Liver (tissue), 8 donors: ENCODE measurements at regions not wholly inside any gene's neighbourhood (a gene's known extent, or its start where the extent isn't known, plus 50 kb on each side); places are given as distances from the start of the nearest gene placed in this dataset.

Source experiments
- DNase-seq: peaks from one replicate; pipeline ENCODE4 v3.0.0-alpha.2; 2017; ENCODE audit warnings: low spot score
- H3K27ac ChIP-seq, 2 donors: one replicate each; pipeline ENCODE4 v1.7.0; 2013; ENCODE audit warnings: inconsistent platforms in 2 of 2, low read length in 2 of 2, control low read depth in 1 of 2, low read depth in 1 of 2, mild to moderate bottlenecking in 1 of 2
- H3K27me3 ChIP-seq, 4 donors: one replicate each; pipeline versions ENCODE4 v1.6.1 to v1.7.0; 2013; ENCODE audit warnings: low read length in 3 of 4, inconsistent platforms in 1 of 4, mild to moderate bottlenecking in 1 of 4, moderate library complexity in 1 of 4; ENCODE audit not compliant: control insufficient read depth in 4 of 4, insufficient read depth in 4 of 4
- H3K36me3 ChIP-seq, 4 donors: one replicate each; pipeline versions ENCODE4 v1.6.1 to v1.7.0; 2013; ENCODE audit warnings: low read length in 3 of 4, mild to moderate bottlenecking in 3 of 4, low read depth in 1 of 4, moderate library complexity in 1 of 4; ENCODE audit not compliant: control insufficient read depth in 4 of 4, insufficient read depth in 3 of 4
- H3K4me1 ChIP-seq, 4 donors: one replicate each; pipeline versions ENCODE4 v1.6.1 to v1.7.0; 2013; ENCODE audit warnings: low read length in 3 of 4, mild to moderate bottlenecking in 3 of 4, moderate library complexity in 1 of 4; ENCODE audit not compliant: control insufficient read depth in 4 of 4, insufficient read depth in 4 of 4
- H3K4me3 ChIP-seq, 3 donors: one replicate each; pipeline versions ENCODE4 v1.6.1 to v1.7.0; 2013; ENCODE audit warnings: low read length in 3 of 3, control low read depth in 1 of 3, low read depth in 1 of 3, mild to moderate bottlenecking in 1 of 3
- H3K9ac ChIP-seq, 2 donors: one replicate each; pipeline ENCODE4 v1.7.0; 2013; ENCODE audit warnings: low read length in 2 of 2, mild to moderate bottlenecking in 2 of 2, moderate library complexity in 2 of 2, control low read depth in 1 of 2, low read depth in 1 of 2
- H3K9me3 ChIP-seq, 4 donors: one replicate each; pipeline versions ENCODE4 v1.6.1 to v1.7.0; 2013; ENCODE audit warnings: low read length in 3 of 4; ENCODE audit not compliant: control insufficient read depth in 4 of 4
- EGR1 ChIP-seq, 2 donors: IDR thresholded peaks; 2 replicates each; pipeline ENCODE4 v1.6.1; 2016 to 2018; ENCODE audit warnings: antibody characterized with exemption in 2 of 2, low read depth in 2 of 2
- FOXA1 ChIP-seq: IDR thresholded peaks from 2 replicates; pipeline ENCODE4 v1.6.1; 2016; ENCODE audit warnings: antibody characterized with exemption
- FOXA2 ChIP-seq: IDR thresholded peaks from 2 replicates; pipeline ENCODE4 v1.6.1; 2016; ENCODE audit warnings: antibody characterized with exemption
- HNF4A ChIP-seq, 2 donors: conservative IDR thresholded peaks; 2 replicates each; pipeline ENCODE4 v1.6.1; 2016; ENCODE audit warnings: antibody characterized with exemption in 2 of 2, mild to moderate bottlenecking in 2 of 2
- HNF4G ChIP-seq: IDR thresholded peaks from 2 replicates; pipeline ENCODE4 v1.6.1; 2016; ENCODE audit warnings: antibody characterized with exemption
- JUND ChIP-seq, 2 donors: IDR thresholded peaks; 2 replicates each; pipeline ENCODE4 v1.6.1; 2016; ENCODE audit warnings: antibody characterized with exemption in 2 of 2
- NR2F2 ChIP-seq: IDR thresholded peaks from 2 replicates; pipeline ENCODE4 v1.6.1; 2016; ENCODE audit warnings: antibody characterized with exemption
- RAD21 ChIP-seq, 2 donors: IDR thresholded peaks; 2 replicates each; pipeline ENCODE4 v1.6.1; 2016; ENCODE audit warnings: antibody characterized with exemption in 2 of 2, mild to moderate bottlenecking in 2 of 2
- RXRA ChIP-seq, 2 donors: IDR thresholded peaks; 2 replicates each; pipeline ENCODE4 v1.6.1; 2017 to 2018; ENCODE audit warnings: antibody characterized with exemption in 2 of 2, mild to moderate bottlenecking in 1 of 2
- TAF1 ChIP-seq: conservative IDR thresholded peaks from 2 replicates; pipeline ENCODE4 v1.6.1; 2016; ENCODE audit warnings: antibody characterized with exemption, mild to moderate bottlenecking
- YY1 ChIP-seq: IDR thresholded peaks from 2 replicates; pipeline ENCODE4 v1.6.1; 2016; ENCODE audit warnings: antibody characterized with exemption, mild to moderate bottlenecking
- WGBS: extraction: QIAGEN DNeasy Blood & Tissue Kit; methylation state at CpG from one replicate; pipeline ENCODE4 v1.1.7; 2013; 5-methylcytosine and 5-hydroxymethylcytosine counted together
- TF ChIP-seq, protein P1 (sequence below): fragments of 150-350 bp; IDR thresholded peaks from 2 replicates; pipeline ENCODE4 v1.5.1; 2017; ENCODE audit warnings: improper control_type of control experiment, low read depth, low read length; ENCODE audit not compliant: missing input control
- TF ChIP-seq, protein P2 (sequence below): IDR thresholded peaks from 2 replicates; pipeline ENCODE4 v1.6.1; 2016; ENCODE audit warnings: antibody characterized with exemption, mild to moderate bottlenecking
- TF ChIP-seq, protein P3 (sequence below): IDR thresholded peaks from 2 replicates; pipeline ENCODE4 v1.6.1; 2016; ENCODE audit warnings: antibody characterized with exemption
- TF ChIP-seq, protein P4 (sequence below): IDR thresholded peaks from 2 replicates; pipeline ENCODE4 v1.6.1; 2016; ENCODE audit warnings: antibody characterized with exemption
- donor health status: healthy.
- donor health status: healthy.
- donor health status: healthy.
- donor health status: healthy.
- donor health status: healthy.

DNA sequence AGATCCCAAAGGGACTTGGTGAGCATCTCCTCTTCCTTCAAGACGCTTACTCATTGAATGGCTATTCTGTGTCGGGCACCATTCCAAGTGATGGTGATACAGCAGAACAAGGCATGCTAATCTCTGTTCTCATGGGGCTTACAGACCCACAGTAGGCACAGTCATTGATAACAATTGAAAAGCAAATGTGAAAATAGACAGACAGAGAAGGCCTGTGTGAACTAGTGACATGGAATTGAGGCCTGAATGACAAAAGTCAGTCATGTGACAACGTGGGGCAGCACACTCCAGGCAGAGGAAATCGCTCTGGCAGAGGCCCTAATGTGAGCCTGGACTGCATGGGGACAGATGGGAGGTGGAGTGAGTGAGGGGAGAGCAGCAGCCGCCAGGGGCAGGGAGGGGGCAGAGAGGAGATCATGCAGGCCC lies 70.7 kb upstream of the CPLX2 start (continued):
- TF ChIP-seq YY1 (no peak), FOXA2 (no peak)
- TF ChIP-seq, protein P1, sequence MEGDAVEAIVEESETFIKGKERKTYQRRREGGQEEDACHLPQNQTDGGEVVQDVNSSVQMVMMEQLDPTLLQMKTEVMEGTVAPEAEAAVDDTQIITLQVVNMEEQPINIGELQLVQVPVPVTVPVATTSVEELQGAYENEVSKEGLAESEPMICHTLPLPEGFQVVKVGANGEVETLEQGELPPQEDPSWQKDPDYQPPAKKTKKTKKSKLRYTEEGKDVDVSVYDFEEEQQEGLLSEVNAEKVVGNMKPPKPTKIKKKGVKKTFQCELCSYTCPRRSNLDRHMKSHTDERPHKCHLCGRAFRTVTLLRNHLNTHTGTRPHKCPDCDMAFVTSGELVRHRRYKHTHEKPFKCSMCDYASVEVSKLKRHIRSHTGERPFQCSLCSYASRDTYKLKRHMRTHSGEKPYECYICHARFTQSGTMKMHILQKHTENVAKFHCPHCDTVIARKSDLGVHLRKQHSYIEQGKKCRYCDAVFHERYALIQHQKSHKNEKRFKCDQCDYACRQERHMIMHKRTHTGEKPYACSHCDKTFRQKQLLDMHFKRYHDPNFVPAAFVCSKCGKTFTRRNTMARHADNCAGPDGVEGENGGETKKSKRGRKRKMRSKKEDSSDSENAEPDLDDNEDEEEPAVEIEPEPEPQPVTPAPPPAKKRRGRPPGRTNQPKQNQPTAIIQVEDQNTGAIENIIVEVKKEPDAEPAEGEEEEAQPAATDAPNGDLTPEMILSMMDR, result no peak

DNA sequence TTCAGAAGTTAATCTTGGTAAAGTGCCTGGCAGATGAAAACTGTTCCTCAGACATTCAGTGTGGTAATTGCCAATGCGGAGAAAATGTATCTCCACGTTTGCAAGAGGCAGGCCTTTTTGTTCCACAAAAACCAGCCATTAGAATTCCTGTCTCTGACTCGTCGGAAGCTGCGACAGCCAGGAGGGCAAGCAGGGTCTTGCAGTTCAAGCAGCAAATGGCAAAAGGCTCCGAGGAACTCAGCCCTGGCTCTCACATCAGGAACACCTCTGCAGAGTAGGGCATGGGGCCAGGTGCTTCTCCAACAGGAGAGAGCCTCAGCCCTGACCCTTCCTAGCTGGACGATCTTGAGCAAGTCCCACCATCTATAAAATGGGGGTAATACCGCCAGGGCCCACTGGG lies 69.0 kb upstream of the CPLX2 start:
- H3K27ac ChIP-seq, result no peak overlapping the region
- no peak for DNase-seq
- 57% methylated on average over 8 of the region's 8 CpGs for WGBS
- no peak overlapping the region for H3K9ac ChIP-seq
- H3K36me3 ChIP-seq, result no peaks in the 10 kb centered on the region
- H3K4me1 ChIP-seq, result peaks cover 0 to 5% (median 0%) of the 10 kb centered on the region in 4 donors
- H3K4me3 ChIP-seq, result no peak overlapping the region
- peaks cover 2 to 6% (median 3%) of the 10 kb centered on the region in 4 donors for H3K27me3 ChIP-seq
- no peaks in the 10 kb centered on the region for H3K9me3 ChIP-seq
- no peak for TF ChIP-seq HNF4G
- no peak for TF ChIP-seq EGR1 (IDR thresholded peaks at IDR 0.05; ENCODE audit: low read depth in 2 of 2)
- no peak for TF ChIP-seq RXRA (IDR thresholded peaks at IDR 0.05)
- TF ChIP-seq HNF4A (conservative IDR thresholded peaks at IDR 0.05), result no peak
- no peak for TF ChIP-seq FOXA2
- TF ChIP-seq, protein P2, sequence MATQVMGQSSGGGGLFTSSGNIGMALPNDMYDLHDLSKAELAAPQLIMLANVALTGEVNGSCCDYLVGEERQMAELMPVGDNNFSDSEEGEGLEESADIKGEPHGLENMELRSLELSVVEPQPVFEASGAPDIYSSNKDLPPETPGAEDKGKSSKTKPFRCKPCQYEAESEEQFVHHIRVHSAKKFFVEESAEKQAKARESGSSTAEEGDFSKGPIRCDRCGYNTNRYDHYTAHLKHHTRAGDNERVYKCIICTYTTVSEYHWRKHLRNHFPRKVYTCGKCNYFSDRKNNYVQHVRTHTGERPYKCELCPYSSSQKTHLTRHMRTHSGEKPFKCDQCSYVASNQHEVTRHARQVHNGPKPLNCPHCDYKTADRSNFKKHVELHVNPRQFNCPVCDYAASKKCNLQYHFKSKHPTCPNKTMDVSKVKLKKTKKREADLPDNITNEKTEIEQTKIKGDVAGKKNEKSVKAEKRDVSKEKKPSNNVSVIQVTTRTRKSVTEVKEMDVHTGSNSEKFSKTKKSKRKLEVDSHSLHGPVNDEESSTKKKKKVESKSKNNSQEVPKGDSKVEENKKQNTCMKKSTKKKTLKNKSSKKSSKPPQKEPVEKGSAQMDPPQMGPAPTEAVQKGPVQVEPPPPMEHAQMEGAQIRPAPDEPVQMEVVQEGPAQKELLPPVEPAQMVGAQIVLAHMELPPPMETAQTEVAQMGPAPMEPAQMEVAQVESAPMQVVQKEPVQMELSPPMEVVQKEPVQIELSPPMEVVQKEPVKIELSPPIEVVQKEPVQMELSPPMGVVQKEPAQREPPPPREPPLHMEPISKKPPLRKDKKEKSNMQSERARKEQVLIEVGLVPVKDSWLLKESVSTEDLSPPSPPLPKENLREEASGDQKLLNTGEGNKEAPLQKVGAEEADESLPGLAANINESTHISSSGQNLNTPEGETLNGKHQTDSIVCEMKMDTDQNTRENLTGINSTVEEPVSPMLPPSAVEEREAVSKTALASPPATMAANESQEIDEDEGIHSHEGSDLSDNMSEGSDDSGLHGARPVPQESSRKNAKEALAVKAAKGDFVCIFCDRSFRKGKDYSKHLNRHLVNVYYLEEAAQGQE, result no peak
- TF ChIP-seq JUND (IDR thresholded peaks at IDR 0.05), result no peak
- TF ChIP-seq NR2F2, result no peak
- no peak for TF ChIP-seq RAD21 (IDR thresholded peaks at IDR 0.05)
- TF ChIP-seq, protein P3, sequence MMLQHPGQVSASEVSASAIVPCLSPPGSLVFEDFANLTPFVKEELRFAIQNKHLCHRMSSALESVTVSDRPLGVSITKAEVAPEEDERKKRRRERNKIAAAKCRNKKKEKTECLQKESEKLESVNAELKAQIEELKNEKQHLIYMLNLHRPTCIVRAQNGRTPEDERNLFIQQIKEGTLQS, result no peak
- no peak for TF ChIP-seq FOXA1

DNA sequence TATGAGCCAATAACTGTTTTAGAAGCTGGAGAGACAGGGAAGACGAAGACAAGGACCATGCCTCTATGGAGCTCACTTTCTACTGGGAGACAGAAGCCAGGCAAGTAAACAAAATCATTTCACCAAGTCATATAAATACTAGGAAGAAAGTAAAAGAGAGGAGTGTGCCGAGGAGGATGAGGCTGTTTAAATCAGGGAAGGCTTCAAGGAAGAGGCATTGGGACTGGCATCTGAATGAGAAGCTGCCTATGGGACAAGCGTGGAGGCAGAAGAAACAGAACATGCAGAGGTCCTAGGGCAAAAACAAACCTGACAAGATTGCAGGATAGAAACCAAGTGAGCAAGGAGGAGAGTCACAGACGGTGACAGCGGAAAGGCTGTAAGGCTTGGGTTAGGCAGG lies 68.1 kb upstream of the CPLX2 start:
- no peak for TF ChIP-seq EGR1 (IDR thresholded peaks at IDR 0.05; ENCODE audit: low read depth in 2 of 2)
- no peak for TF ChIP-seq NR2F2
- TF ChIP-seq TAF1, result no peak
- no peak for TF ChIP-seq RXRA (IDR thresholded peaks at IDR 0.05)
- TF ChIP-seq FOXA2, result no peak
- TF ChIP-seq, protein P4, sequence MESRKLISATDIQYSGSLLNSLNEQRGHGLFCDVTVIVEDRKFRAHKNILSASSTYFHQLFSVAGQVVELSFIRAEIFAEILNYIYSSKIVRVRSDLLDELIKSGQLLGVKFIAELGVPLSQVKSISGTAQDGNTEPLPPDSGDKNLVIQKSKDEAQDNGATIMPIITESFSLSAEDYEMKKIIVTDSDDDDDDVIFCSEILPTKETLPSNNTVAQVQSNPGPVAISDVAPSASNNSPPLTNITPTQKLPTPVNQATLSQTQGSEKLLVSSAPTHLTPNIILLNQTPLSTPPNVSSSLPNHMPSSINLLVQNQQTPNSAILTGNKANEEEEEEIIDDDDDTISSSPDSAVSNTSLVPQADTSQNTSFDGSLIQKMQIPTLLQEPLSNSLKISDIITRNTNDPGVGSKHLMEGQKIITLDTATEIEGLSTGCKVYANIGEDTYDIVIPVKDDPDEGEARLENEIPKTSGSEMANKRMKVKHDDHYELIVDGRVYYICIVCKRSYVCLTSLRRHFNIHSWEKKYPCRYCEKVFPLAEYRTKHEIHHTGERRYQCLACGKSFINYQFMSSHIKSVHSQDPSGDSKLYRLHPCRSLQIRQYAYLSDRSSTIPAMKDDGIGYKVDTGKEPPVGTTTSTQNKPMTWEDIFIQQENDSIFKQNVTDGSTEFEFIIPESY, result no peak
- no peak for TF ChIP-seq YY1
- TF ChIP-seq, protein P1, result no peak
- TF ChIP-seq HNF4A (conservative IDR thresholded peaks at IDR 0.05), result no peak
- TF ChIP-seq, protein P2, result no peak
- TF ChIP-seq, protein P3, result no peak
- Histone ChIP-seq H3K4me3 (no peak overlapping the region), H3K36me3 (no peaks in the 10 kb centered on the region), H3K27ac (no peak overlapping the region), H3K4me1 (no peaks in the 10 kb centered on the region), H3K27me3 (peaks cover under 1 to 6% (median 2%) of the 10 kb centered on the region in 4 donors), H3K9ac (no peak overlapping the region), H3K9me3 (no peaks in the 10 kb centered on the region)
- no peak for DNase-seq
- 73% methylated on average over 5 of the region's 5 CpGs for WGBS
